Gastrocnemius medialis (tissue), 4 donors: ENCODE measurements at regions not wholly inside any gene's neighbourhood (a gene's known extent, or its start where the extent isn't known, plus 50 kb on each side); places are given as distances from the start of the nearest gene placed in this dataset.

Experiments used
- ATAC-seq, 2 donors: fragments of 150-250 bp; one replicate each; pipeline ENCODE4 v1.9.1; 2016
- DNase-seq, 2 donors: peaks; one replicate each; pipeline ENCODE4 v3.0.0-alpha.2; 2019
- H3K27ac ChIP-seq, 4 donors: fragments of 200-600 bp; sonication (generic); 1 replicate in 1 of 4; 2 replicates in 3 of 4; pipeline ENCODE4 v1.5.1; 2016 to 2018; ENCODE audit warnings: mild to moderate bottlenecking in 2 of 4, moderate library complexity in 1 of 4
- H3K27me3 ChIP-seq, 3 donors: fragments of 200-600 bp; sonication (generic) in 2 of 3; 1 replicate in 1 of 3; 2 replicates in 2 of 3; pipeline versions ENCODE4 v1.5.1 to v1.6.0; 2016 to 2019; ENCODE audit warnings: mild to moderate bottlenecking in 1 of 3, moderate library complexity in 1 of 3
- H3K36me3 ChIP-seq, 2 donors: fragments of 200-600 bp; sonication (generic) in 1 of 2; one replicate each; pipeline ENCODE4 v1.5.1; 2017 to 2018
- H3K4me1 ChIP-seq, 2 donors: fragments of 200-600 bp; sonication (generic) in 1 of 2; one replicate each; pipeline ENCODE4 v1.5.1; 2016 to 2017; ENCODE audit warnings: mild to moderate bottlenecking in 2 of 2
- H3K4me3 ChIP-seq, 4 donors: fragments of 200-600 bp; sonication (generic) in 3 of 4; 1 replicate in 1 of 4; 2 replicates in 3 of 4; pipeline ENCODE4 v1.5.1; 2016 to 2019; ENCODE audit warnings: mild to moderate bottlenecking in 2 of 4
- H3K9me3 ChIP-seq, 3 donors: fragments of 200-600 bp; sonication (generic) in 2 of 3; 1 replicate in 1 of 3; 2 replicates in 2 of 3; pipeline ENCODE4 v1.5.1; 2016 to 2019
- POLR2A ChIP-seq, 2 donors: fragments of 450-650 bp; IDR thresholded peaks; one replicate each; pipeline ENCODE4 v1.6.1; 2017; ENCODE audit warnings: antibody characterized with exemption in 2 of 2, mild to moderate bottlenecking in 2 of 2, moderate library complexity in 2 of 2
- in situ Hi-C, 4 donors: fragments of 200-750 bp; cut with MboI; loops; one replicate each; pipeline versions ENCODE4 v1.15.0 to v1.8.0; 2017; ENCODE audit warnings: low sequenced_read_pairs in 4 of 4
- intact Hi-C: fragments of 100-400 bp; cut with DNase I; formaldehyde crosslinking; loops from one replicate; pipeline ENCODE4 v1.15.1; 2023; ENCODE audit warnings: low total_unique reads
- TF ChIP-seq, protein P1 (sequence below), 5 experiments: fragments of 450-650 bp in 3 of 5; fragments of 200-600 bp in 2 of 5; sonication (generic) in 2 of 5; IDR thresholded peaks in 4 of 5; conservative IDR thresholded peaks in 1 of 5; 1 replicate in 4 of 5; 2 replicates in 1 of 5; pipeline ENCODE4 v1.5.1; 2016 to 2019; ENCODE audit warnings: antibody characterized with exemption in 5 of 5, mild to moderate bottlenecking in 3 of 5, moderate library complexity in 3 of 5

DNA sequence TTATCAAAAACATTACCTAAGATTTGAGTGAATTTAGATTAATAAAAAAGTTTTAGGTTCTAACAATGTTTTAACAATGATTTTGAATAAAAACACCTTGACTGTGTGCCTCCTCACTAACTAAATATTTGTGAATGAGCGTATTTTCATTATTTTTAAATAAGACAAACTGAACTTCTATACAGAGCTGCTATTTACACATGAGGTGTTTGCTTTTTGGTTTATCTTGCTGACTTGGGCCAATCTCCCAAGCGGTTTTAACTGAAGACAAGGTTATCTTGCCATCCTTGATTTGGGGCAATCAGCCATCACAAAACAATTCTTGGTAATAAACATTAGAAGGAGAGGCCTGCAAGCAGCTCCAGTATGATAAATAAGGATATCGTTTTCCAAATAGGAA, 108.2 kb upstream of the NRIP1 start:
- no peak for DNase-seq
- Histone ChIP-seq H3K27ac (no peak overlapping the region), H3K4me3 (no peak overlapping the region), H3K27me3 (no peaks in the 10 kb centered on the region), H3K4me1 (no peaks in the 10 kb centered on the region), H3K9me3 (no peaks in the 10 kb centered on the region), H3K36me3 (no peaks in the 10 kb centered on the region)
- TF ChIP-seq, protein P1, sequence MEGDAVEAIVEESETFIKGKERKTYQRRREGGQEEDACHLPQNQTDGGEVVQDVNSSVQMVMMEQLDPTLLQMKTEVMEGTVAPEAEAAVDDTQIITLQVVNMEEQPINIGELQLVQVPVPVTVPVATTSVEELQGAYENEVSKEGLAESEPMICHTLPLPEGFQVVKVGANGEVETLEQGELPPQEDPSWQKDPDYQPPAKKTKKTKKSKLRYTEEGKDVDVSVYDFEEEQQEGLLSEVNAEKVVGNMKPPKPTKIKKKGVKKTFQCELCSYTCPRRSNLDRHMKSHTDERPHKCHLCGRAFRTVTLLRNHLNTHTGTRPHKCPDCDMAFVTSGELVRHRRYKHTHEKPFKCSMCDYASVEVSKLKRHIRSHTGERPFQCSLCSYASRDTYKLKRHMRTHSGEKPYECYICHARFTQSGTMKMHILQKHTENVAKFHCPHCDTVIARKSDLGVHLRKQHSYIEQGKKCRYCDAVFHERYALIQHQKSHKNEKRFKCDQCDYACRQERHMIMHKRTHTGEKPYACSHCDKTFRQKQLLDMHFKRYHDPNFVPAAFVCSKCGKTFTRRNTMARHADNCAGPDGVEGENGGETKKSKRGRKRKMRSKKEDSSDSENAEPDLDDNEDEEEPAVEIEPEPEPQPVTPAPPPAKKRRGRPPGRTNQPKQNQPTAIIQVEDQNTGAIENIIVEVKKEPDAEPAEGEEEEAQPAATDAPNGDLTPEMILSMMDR (IDR thresholded peaks at IDR 0.05 in 4 of 5, conservative IDR thresholded peaks at IDR 0.05 in 1 of 5) = no peak
- no peak for TF ChIP-seq POLR2A (IDR thresholded peaks at IDR 0.05)
- intact Hi-C loops = no loop called here
- ATAC-seq = no peak
- in situ Hi-C loops = no loop called here

DNA sequence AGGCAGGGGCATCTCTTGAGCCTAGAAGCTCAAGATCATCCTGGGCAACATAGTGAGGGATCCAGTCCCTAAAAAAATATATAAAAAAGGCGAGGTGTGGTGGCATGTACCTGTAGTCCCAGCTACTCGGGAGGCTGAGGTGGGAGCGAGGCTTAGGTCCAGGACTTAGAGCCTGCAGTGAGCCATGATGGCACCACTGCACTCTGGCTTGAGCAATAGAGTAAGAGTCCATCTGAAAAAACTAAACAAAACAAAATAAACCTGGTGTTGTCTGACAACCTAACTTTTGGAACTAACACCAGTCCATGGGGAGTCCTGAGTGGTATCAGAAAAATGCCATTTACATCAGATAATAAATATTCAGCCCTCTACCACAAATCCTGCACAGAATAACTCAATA, 110.1 kb upstream of the NRIP1 start:
- Histone ChIP-seq H3K27me3 (no peaks in the 10 kb centered on the region), H3K27ac (no peak overlapping the region), H3K36me3 (no peaks in the 10 kb centered on the region), H3K4me3 (no peak overlapping the region), H3K9me3 (no peaks in the 10 kb centered on the region), H3K4me1 (no peaks in the 10 kb centered on the region)
- DNase-seq (no peak), ATAC-seq (no peak)
- intact Hi-C loops (no loop called here), in situ Hi-C loops (no loop called here)
- no peak for TF ChIP-seq POLR2A (IDR thresholded peaks at IDR 0.05)
- TF ChIP-seq, protein P1 (IDR thresholded peaks at IDR 0.05 in 4 of 5, conservative IDR thresholded peaks at IDR 0.05 in 1 of 5) = no peak

DNA sequence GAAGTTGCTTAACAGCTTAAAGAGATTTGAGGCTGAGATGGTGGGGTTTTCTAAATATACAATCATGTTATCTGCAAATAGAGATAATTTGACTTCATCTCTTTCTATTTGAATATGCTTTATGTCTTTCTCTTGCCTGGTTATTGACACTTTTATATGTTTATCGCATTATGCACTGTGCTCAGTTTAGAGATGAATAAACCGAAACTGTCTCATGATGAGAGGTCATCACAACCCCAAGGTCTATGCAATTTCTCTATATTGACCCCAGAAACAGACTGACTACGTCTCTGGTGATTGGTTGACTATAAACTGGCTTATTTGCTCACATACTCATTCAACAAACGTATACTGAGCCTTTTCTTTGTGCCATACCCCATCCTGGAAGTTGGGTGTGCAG, 117.9 kb upstream of the NRIP1 start:
- Histone ChIP-seq H3K27me3 (no peaks in the 10 kb centered on the region), H3K36me3 (no peaks in the 10 kb centered on the region), H3K4me1 (no peaks in the 10 kb centered on the region), H3K27ac (no peak overlapping the region), H3K9me3 (no peaks in the 10 kb centered on the region), H3K4me3 (no peak overlapping the region)
- DNase-seq (no peak), ATAC-seq (no peak)
- intact Hi-C loops (no loop called here), in situ Hi-C loops (no loop called here)
- TF ChIP-seq POLR2A (IDR thresholded peaks at IDR 0.05) = no peak
- TF ChIP-seq, protein P1 (IDR thresholded peaks at IDR 0.05 in 4 of 5, conservative IDR thresholded peaks at IDR 0.05 in 1 of 5) = no peak

DNA sequence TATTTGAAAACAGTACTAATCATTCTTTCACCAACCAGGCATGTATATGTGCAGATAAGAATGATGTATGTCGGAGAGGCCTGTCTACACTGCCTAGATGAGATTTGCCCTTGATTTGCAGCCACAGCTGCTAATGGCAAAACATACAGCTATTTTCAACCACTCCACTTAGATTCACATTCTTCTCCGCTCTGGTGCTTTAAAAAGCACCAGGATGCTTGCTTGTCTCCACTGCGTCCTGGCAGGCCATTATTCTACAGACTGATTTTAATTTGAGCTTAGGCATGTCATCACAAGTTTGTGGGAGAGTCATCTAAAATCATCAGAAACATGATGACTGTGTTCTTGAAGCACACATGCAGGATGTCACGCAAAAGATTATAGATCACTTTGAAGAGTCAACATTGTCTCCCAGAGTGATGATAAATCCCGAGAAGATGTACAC, 119.0 kb upstream of the NRIP1 start:
- no peak for DNase-seq
- in situ Hi-C loops = no loop called here
- Histone ChIP-seq H3K9me3 (no peaks in the 10 kb centered on the region), H3K27ac (no peak overlapping the region), H3K27me3 (no peaks in the 10 kb centered on the region), H3K4me1 (no peaks in the 10 kb centered on the region), H3K4me3 (no peak overlapping the region), H3K36me3 (no peaks in the 10 kb centered on the region)
- intact Hi-C loops = no loop called here
- TF ChIP-seq, protein P1 (IDR thresholded peaks at IDR 0.05 in 4 of 5, conservative IDR thresholded peaks at IDR 0.05 in 1 of 5) = no peak
- ATAC-seq = no peak

GRCh38 chr21:15190412-15190811, 125.6 kb upstream of the NRIP1 start:
- peaks cover 0 to 10% of the 10 kb centered on the region in 2 donors for H3K4me1 ChIP-seq
- ATAC-seq = no peak

More at GRCh38 chr21:15190412-15190811, 125.6 kb upstream of the NRIP1 start:
- Histone ChIP-seq H3K36me3 (no peaks in the 10 kb centered on the region), H3K9me3 (no peaks in the 10 kb centered on the region), H3K27ac (no peak overlapping the region), H3K4me3 (no peak overlapping the region), H3K27me3 (no peaks in the 10 kb centered on the region)
- no peak for DNase-seq
- in situ Hi-C loops (no loop called here), intact Hi-C loops (no loop called here)
- no peak for TF ChIP-seq POLR2A (IDR thresholded peaks at IDR 0.05)
- TF ChIP-seq, protein P1 (IDR thresholded peaks at IDR 0.05 in 4 of 5, conservative IDR thresholded peaks at IDR 0.05 in 1 of 5) = no peak
